ENCODE measurements at regions not wholly inside any gene's neighbourhood (a gene's known extent, or its start where the extent isn't known, plus 50 kb on each side); places are given as distances from the start of the nearest gene placed in this dataset.

- no peak for TF ChIP-seq MYC (IDR thresholded peaks at IDR 0.05; ENCODE audit: low read depth, low read length)
- no peak for TF ChIP-seq CTCF (IDR thresholded peaks at IDR 0.05; ENCODE audit: extremely low read depth in 1 of 2, insufficient read depth in 1 of 2, low read depth in 1 of 2, low read length in 2 of 2)
- TF ChIP-seq POLR2AphosphoS5 (IDR thresholded peaks at IDR 0.05; ENCODE audit: insufficient read depth, low read depth, low read length): no peak
- TF ChIP-seq, protein P1, sequence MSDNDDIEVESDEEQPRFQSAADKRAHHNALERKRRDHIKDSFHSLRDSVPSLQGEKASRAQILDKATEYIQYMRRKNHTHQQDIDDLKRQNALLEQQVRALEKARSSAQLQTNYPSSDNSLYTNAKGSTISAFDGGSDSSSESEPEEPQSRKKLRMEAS (IDR thresholded peaks at IDR 0.05; ENCODE audit: insufficient read depth, insufficient read length): no peak
- TF ChIP-seq EZH2 (IDR thresholded peaks at IDR 0.05; ENCODE audit: borderline replicate concordance, low read depth, low read length, severe bottlenecking): no peak
- no peak for TF ChIP-seq FOS (IDR thresholded peaks at IDR 0.05; ENCODE audit: borderline replicate concordance, insufficient read depth, low read length)
- no peak for TF ChIP-seq POLR2A (IDR thresholded peaks at IDR 0.05; ENCODE audit: low read depth, low read length)
- TF ChIP-seq JUN (IDR thresholded peaks at IDR 0.05; ENCODE audit: borderline replicate concordance, insufficient read depth, insufficient read length, low read depth): no peak
- no peak for TF ChIP-seq GATA2 (IDR thresholded peaks at IDR 0.05; ENCODE audit: insufficient read depth, insufficient read length, low read depth, low read length)
- no peaks in the 10 kb centered on the region for H4K20me1 ChIP-seq (replicated peaks; ENCODE audit: control insufficient read depth, extremely low read depth, insufficient read depth, low read length)
- H3K27ac ChIP-seq (ENCODE audit: insufficient read depth, low read depth, low read length): no peak overlapping the region
- no peak overlapping the region for H3K4me3 ChIP-seq (replicated peaks in 1 of 3; ENCODE audit: insufficient read depth in 1 of 3, low read depth in 1 of 3, low read length in 3 of 3)
- dilution Hi-C loops (cut with MboI; ENCODE audit: extremely low pct_ligation_motif_present, low sequenced_read_pairs): no loop called here
- H3K9me1 ChIP-seq (replicated peaks; ENCODE audit: control insufficient read depth, extremely low read depth, insufficient read depth, low read length): no peaks in the 10 kb centered on the region
- H3K9ac ChIP-seq (replicated peaks; ENCODE audit: extremely low read depth, insufficient read depth, low read length): no peak overlapping the region
- DNase-seq (ENCODE audit: low read depth, low spot score) (no peak), FAIRE-seq (no peak)
- no peaks in the 10 kb centered on the region for H3K9me3 ChIP-seq (replicated peaks; ENCODE audit: control insufficient read depth, insufficient read depth, low read length)
- no peak overlapping the region for H3K4me2 ChIP-seq (ENCODE audit: insufficient read depth, low read length)
- no peaks in the 10 kb centered on the region for H3K36me3 ChIP-seq (ENCODE audit: control insufficient read depth in 2 of 2, extremely low read depth in 1 of 2, insufficient read depth in 2 of 2, low read length in 2 of 2)
- BruUV-seq (replicated peaks): no TSS peak
- intact Hi-C loops (cut with micrococcal nuclease): no loop called here
- H3K79me2 ChIP-seq (ENCODE audit: control insufficient read depth, insufficient read depth, low read length): no peaks in the 10 kb centered on the region
- H3K4me1 ChIP-seq (ENCODE audit: control insufficient read depth, extremely low read depth, insufficient read depth, low read length): no peaks in the 10 kb centered on the region
- ChIA-PET POLR2A (no interaction called here), CTCF (no interaction called here)
- no peaks in the 10 kb centered on the region for H3K27me3 ChIP-seq (ENCODE audit: control insufficient read depth in 2 of 2, insufficient read depth in 2 of 2, low read length in 2 of 2)
- H2AFZ ChIP-seq (ENCODE audit: low read depth, low read length): no peak overlapping the region
Observed at GRCh38 chr7:24158975-24159374, 125.0 kb upstream of the NPY start.

Data from endothelial cell of umbilical vein (primary cell).